GM18520 (cell line): ENCODE measurements at regions not wholly inside any gene's neighbourhood (a gene's known extent, or its start where the extent isn't known, plus 50 kb on each side); places are given as distances from the start of the nearest gene placed in this dataset.
"Not testable (repeated sequence)": the region's sequence is repeated elsewhere in the genome, so short reads cannot be mapped to it uniquely, and the experiment has no call there.

Experiments used
- ATAC-seq: cut with Tn5 transposase; IDR thresholded peaks from one replicate; pipeline ENCODE4 v1.9.1; 2021; ENCODE audit not compliant: unreplicated experiment

DNA sequence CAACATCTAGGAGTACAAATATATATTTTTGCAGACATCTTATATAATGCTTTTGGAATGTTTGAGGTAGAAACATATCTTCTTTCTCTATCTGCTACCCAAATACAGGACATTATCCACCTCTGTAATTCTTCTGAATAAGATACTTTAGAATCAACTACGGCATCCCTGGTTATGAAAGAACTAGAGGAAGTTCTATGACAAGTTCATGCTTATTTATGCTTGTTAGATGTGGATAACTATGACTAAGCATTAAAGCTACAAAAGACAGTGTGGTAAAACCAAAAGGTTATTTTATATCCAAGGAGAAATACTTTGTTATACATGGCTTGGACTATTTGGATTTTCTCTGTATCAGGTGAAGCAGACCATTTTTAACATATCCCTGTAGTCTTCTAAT, 894.0 kb downstream of the KCNT2 start:
- ATAC-seq: no peak

DNA sequence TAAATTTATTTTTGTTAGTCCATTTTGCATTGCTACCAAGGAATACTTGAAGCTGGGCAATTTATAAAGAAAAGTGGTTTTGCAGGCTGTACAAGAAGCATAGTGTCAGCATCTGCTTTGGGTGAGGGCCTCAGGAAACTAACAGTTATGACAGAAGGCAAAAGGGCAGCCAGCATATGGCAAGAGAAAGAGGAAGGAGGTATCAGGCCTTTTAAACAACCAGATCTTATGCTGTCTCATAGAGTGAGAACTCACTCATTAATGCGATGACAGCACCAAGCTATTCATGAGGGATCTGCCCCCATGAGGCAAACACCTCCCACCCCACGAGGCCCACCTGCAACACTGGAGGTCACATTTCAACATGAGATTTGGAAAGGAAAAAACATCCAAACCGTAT, 898.4 kb downstream of the KCNT2 start:
- no peak for ATAC-seq

DNA sequence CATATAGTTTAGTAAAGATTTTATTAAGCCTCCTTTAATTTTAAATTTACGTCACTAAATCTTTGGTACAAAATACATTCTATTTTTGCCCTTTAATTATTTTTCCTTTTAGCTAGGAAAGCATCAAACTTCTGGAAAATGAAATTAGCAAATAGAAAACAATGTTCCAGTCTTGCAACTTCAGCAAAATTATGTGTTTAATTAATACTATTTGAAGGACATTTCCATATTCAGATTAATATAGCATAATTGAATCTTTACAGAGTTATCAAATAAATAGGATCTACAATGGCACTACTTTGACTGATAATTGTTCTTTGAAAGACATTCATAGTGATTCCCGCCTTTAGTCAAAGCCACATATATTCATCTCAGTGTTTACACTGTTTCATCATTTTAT, 904.2 kb downstream of the KCNT2 start:
- no peak for ATAC-seq

GRCh38 chr1:195701149-195701548, 907.1 kb downstream of the KCNT2 start:
- no peak for ATAC-seq

- ATAC-seq: peak; percentile 100
Measured at GRCh38 chr1:195697130-195697529, 911.1 kb downstream of the KCNT2 start.

DNA sequence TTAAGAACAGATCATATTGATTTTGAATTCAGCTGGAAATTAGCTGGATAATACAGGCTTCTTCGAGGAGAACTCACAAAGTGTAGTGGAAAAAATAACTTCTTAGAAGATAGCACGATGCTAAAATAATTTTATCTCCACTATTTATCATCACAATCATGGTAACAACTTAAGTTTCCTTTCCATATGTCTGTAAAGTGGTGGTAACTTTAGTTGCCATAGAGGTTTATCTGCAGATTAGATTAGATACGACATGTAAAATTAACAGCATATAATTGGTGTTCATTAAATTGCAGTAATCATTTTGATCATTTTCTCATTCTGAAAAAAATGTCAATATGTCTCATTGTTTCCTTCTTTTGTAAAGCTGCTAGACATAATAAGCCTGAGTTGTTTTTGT, 921.5 kb downstream of the KCNT2 start:
- no peak for ATAC-seq

GRCh38 chr1:195664628-195665027, 943.6 kb downstream of the KCNT2 start:
- ATAC-seq: no peak

- ATAC-seq: no peak
Measured at GRCh38 chr1:195663549-195664280, 944.5 kb downstream of the KCNT2 start.

DNA sequence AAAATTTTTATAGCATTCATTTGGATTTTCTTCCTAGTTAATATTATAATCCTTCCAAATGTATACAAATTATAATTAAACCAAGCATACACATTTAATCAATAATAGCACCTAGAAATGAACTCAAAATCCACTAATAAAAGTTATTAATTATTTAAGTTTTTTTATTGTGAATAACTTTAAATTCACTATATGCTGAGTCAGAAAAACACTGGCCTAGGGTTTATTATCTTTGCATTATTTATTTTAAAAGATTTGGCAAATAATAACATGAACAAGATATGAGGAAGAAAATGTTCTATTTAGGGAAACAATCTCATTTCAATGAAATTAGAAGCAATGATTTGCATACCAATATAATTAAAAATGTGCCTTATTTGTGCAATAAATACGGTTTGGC, 951.5 kb downstream of the KCNT2 start:
- no peak for ATAC-seq

DNA sequence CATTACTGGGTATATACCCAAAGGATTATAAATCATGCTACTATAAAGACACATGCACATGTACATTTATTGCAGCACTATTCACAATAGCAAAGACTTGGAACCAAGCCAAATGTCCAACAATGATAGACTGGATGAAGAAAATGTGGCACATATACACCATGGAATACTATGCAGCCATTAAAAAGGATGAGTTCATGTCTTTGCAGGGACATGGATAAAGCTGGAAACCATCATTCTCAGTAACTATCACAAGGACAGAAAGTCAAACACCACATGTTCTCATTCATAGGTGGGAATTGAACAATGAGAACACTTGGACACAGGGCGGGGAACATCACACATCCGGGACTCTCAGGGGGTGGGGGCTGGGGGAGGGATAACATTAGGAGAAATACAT, 959.4 kb downstream of the KCNT2 start:
- not testable (repeated sequence) for ATAC-seq

- ATAC-seq: no peak
Measured at GRCh38 chr1:195637539-195637938, 970.7 kb downstream of the KCNT2 start.

- no peak for ATAC-seq
Measured at GRCh38 chr1:195618287-195618686, 990.0 kb downstream of the KCNT2 start.

GRCh38 chr1:195617106-195617505, 991.1 kb downstream of the KCNT2 start:
- no peak for ATAC-seq

GRCh38 chr1:195608883-195609282, 999.4 kb downstream of the KCNT2 start:
- no peak for ATAC-seq

DNA sequence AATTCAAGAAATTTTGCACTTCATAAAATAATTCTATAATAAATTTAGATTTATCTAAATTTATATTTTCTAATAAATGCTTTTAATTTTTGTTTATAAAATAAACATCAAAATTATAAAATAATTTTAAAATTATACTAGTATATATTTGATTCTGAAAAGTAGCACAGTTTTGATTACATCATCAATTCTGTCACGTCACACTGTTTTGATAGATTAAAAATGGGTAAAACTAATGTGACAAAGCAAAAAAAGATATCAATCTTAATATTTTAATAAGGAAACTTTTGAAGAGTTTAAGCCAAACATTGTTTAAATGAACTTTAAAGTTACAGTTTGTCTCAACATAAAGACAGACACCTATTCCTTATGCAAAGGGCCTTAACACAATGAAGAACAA, 1001.8 kb downstream of the KCNT2 start:
- ATAC-seq: no peak

DNA sequence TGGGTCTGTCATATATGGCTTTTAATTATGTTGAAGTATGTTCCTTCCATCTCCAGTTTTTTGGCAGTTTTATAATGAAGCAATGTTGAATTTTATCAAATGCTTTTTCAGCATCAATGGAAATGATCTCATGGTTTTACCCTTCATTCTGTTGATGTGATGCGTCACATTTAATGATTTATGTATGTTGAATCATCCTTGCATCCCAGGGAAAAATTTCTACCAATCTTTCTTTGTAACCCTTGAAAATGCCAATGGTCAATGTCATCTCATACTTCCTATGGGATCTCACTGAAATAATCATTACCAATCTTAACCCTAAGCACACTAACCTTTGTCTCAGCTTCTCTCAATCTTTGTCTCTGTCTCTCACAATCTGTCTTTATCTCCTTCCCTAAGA, 1004.0 kb downstream of the KCNT2 start:
- ATAC-seq: no peak

DNA sequence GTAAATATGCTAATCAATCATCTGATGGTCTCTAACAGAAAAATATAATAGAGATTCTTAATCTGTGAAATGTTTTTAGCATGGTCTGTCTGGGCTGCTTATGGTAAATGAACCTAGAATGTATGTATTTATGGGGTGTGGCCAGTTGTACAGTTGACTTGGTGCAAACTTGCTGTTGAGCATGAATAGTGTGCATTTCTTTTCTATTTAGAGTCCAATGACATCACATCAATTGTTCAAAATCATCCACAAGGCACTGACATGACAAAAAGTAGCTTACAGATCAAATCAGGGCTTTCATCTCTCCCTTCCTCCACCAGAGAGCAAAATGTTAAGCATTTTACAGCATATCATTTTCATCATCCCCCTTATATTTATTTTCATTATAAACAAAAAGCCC, 1010.3 kb downstream of the KCNT2 start:
- no peak for ATAC-seq

DNA sequence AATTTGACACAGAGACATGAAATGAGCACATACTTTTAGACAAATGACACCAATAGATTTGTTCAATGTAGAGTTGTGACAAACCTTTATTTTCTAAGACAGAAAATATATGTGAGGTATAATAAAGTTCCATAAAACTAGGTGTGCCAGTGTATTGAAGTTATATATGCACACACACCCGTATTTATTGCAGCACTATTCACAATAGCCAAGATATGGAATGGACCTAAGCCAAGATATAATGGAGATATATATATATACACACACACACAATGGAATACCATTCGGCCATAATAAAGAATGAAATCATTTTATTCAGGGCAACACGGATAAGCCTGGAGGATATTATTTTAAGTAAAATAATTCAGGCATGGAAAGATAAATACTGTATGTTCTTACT, 1013.5 kb downstream of the KCNT2 start:
- ATAC-seq: no peak

- ATAC-seq: no peak
Measured at GRCh38 chr1:195594322-195594721, 1013.9 kb downstream of the KCNT2 start.

- ATAC-seq: no peak
Measured at GRCh38 chr1:195591917-195592672, 1016.1 kb downstream of the KCNT2 start.

GRCh38 chr1:195590649-195591048, 1017.6 kb downstream of the KCNT2 start:
- ATAC-seq: no peak

GRCh38 chr1:195584870-195585624, 1023.2 kb downstream of the KCNT2 start:
- no peak for ATAC-seq
